ENCODE measurements at regions not wholly inside any gene's neighbourhood (a gene's known extent, or its start where the extent isn't known, plus 50 kb on each side); places are given as distances from the start of the nearest gene placed in this dataset.

- Histone ChIP-seq H3K36me3 (ENCODE audit: control insufficient read depth, insufficient read depth, low read length) (no peaks in the 10 kb centered on the region), H3K9me3 (replicated peaks; ENCODE audit: control insufficient read depth, insufficient read depth, low read depth, low read length) (no peaks in the 10 kb centered on the region), H3K9ac (ENCODE audit: insufficient read depth in 1 of 2, low read depth in 2 of 2, low read length in 2 of 2) (no peak overlapping the region), H4K20me1 (replicated peaks; ENCODE audit: control insufficient read depth, insufficient read depth, low read length) (no peaks in the 10 kb centered on the region), H3K27me3 (ENCODE audit: control insufficient read depth in 2 of 2, insufficient read depth in 2 of 2, low read length in 2 of 2) (peaks cover 13 to 27% of the 10 kb centered on the region in 2 experiments; a peak in 4 of 5 replicates), H3K4me1 (replicated peaks in 1 of 2; ENCODE audit: control insufficient read depth in 2 of 2, insufficient read depth in 2 of 2, low read length in 2 of 2) (no peaks in the 10 kb centered on the region), H3K9me1 (ENCODE audit: control insufficient read depth, insufficient read depth, low read length) (no peaks in the 10 kb centered on the region), H3K4me3 (no peak overlapping the region), H3K4me2 (ENCODE audit: insufficient read depth, low read length) (no peak overlapping the region), H3K27ac (ENCODE audit: extremely low read depth, low read depth, low read length) (no peak overlapping the region), H2AFZ (ENCODE audit: low read depth, low read length) (no peak overlapping the region), H3K79me2 (ENCODE audit: control insufficient read depth, insufficient read depth, low read length) (no peaks in the 10 kb centered on the region)
- intact Hi-C loops (cut with micrococcal nuclease) = no loop called here
- BruUV-seq (replicated peaks) = no TSS peak
- no peak for TF ChIP-seq RNF2 (IDR thresholded peaks at IDR 0.05)
- TF ChIP-seq ZBED1 (IDR thresholded peaks at IDR 0.05) = no peak
- FAIRE-seq = no peak
- WGBS (ENCODE audit: insufficient coverage, low coverage, missing lambda C conversion rate) = 0% methylated on average over 1 of the region's 1 CpG
- in situ Hi-C loops (cut with MboI) = no loop called here
- no peak for DNase-seq (ENCODE audit: extremely low read depth in 1 of 4, low spot score in 3 of 4)
- POLR2A ChIA-PET = no interaction called here
- ATAC-seq = no peak
- CTCF ChIA-PET (ENCODE audit: low intra/inter-chr PET ratio) = no interaction called here
These were observed 143.1 kb downstream of the EDN3 start for GRCh38 chr20:59443550-59443949.

- DNase-seq (ENCODE audit: extremely low read depth in 1 of 4, low spot score in 3 of 4) = no peak
- H3K79me2 ChIP-seq (ENCODE audit: control insufficient read depth, insufficient read depth, low read length) = no peaks in the 10 kb centered on the region
- no peak for ATAC-seq
- no TSS peak for BruUV-seq (replicated peaks)
- no peaks in the 10 kb centered on the region for H4K20me1 ChIP-seq (replicated peaks; ENCODE audit: control insufficient read depth, insufficient read depth, low read length)
- H3K27ac ChIP-seq (ENCODE audit: extremely low read depth, low read depth, low read length) = no peak overlapping the region
- intact Hi-C loops (cut with micrococcal nuclease) = no loop called here
- ChIA-PET CTCF (ENCODE audit: low intra/inter-chr PET ratio) (no interaction called here), POLR2A (interaction anchor here (0.6 kb wide), 1 partner anchor 490 kb away, joined by 3 read pairs; no protein-coding TSS in a partner anchor)
- no peaks in the 10 kb centered on the region for H3K36me3 ChIP-seq (ENCODE audit: control insufficient read depth, insufficient read depth, low read length)
- H3K9ac ChIP-seq (ENCODE audit: insufficient read depth in 1 of 2, low read depth in 2 of 2, low read length in 2 of 2) = no peak overlapping the region
- in situ Hi-C loops (cut with MboI) = no loop called here
- H3K4me1 ChIP-seq (replicated peaks in 1 of 2; ENCODE audit: control insufficient read depth in 2 of 2, insufficient read depth in 2 of 2, low read length in 2 of 2) = no peaks in the 10 kb centered on the region
- H3K4me3 ChIP-seq = no peak overlapping the region
- H3K9me1 ChIP-seq (ENCODE audit: control insufficient read depth, insufficient read depth, low read length) = no peaks in the 10 kb centered on the region
- 3% methylated on average over 4 of the region's 4 CpGs for WGBS (ENCODE audit: insufficient coverage, low coverage, missing lambda C conversion rate)
- no peak overlapping the region for H2AFZ ChIP-seq (ENCODE audit: low read depth, low read length)
- no peaks in the 10 kb centered on the region for H3K9me3 ChIP-seq (replicated peaks; ENCODE audit: control insufficient read depth, insufficient read depth, low read depth, low read length)
- FAIRE-seq = no peak
- H3K4me2 ChIP-seq (ENCODE audit: insufficient read depth, low read length) = no peak overlapping the region
- peaks cover 13 to 30% of the 10 kb centered on the region in 2 experiments; a peak in 4 of 5 replicates for H3K27me3 ChIP-seq (ENCODE audit: control insufficient read depth in 2 of 2, insufficient read depth in 2 of 2, low read length in 2 of 2)
- TF ChIP-seq ZNF740 (CRISPR knock-in tag; IDR thresholded peaks at IDR 0.05) = no peak
- no peak for TF ChIP-seq ZNF740 (tag; IDR thresholded peaks at IDR 0.05)
- no peak for TF ChIP-seq MAFG (tag; conservative IDR thresholded peaks at IDR 0.05)
- no peak for TF ChIP-seq IRF9 (tag; IDR thresholded peaks at IDR 0.05)
- no peak for TF ChIP-seq TAF15 (IDR thresholded peaks at IDR 0.05; ENCODE audit: low read depth, low read length)
- no peak for TF ChIP-seq GATA2 (CRISPR knock-in tag; IDR thresholded peaks at IDR 0.05)
- no peak for TF ChIP-seq ZNF79 (CRISPR knock-in tag; IDR thresholded peaks at IDR 0.05; ENCODE audit: low read depth)
- TF ChIP-seq ZKSCAN8 (CRISPR knock-in tag; IDR thresholded peaks at IDR 0.05) = no peak
- no peak for TF ChIP-seq TSHZ1 (CRISPR knock-in tag; IDR thresholded peaks at IDR 0.05)
These were observed 146.0 kb downstream of the EDN3 start for GRCh38 chr20:59446376-59446775.

Measured in K562 (cell line).